Liver (tissue), 8 donors: ENCODE measurements at regions not wholly inside any gene's neighbourhood (a gene's known extent, or its start where the extent isn't known, plus 50 kb on each side); places are given as distances from the start of the nearest gene placed in this dataset.

ENCODE experiments used
- DNase-seq: peaks from one replicate; pipeline ENCODE4 v3.0.0-alpha.2; 2017; ENCODE audit warnings: low spot score
- H3K27ac ChIP-seq, 2 donors: one replicate each; pipeline ENCODE4 v1.7.0; 2013; ENCODE audit warnings: inconsistent platforms in 2 of 2, low read length in 2 of 2, control low read depth in 1 of 2, low read depth in 1 of 2, mild to moderate bottlenecking in 1 of 2
- H3K27me3 ChIP-seq, 4 donors: one replicate each; pipeline versions ENCODE4 v1.6.1 to v1.7.0; 2013; ENCODE audit warnings: low read length in 3 of 4, inconsistent platforms in 1 of 4, mild to moderate bottlenecking in 1 of 4, moderate library complexity in 1 of 4; ENCODE audit not compliant: control insufficient read depth in 4 of 4, insufficient read depth in 4 of 4
- H3K36me3 ChIP-seq, 4 donors: one replicate each; pipeline versions ENCODE4 v1.6.1 to v1.7.0; 2013; ENCODE audit warnings: low read length in 3 of 4, mild to moderate bottlenecking in 3 of 4, low read depth in 1 of 4, moderate library complexity in 1 of 4; ENCODE audit not compliant: control insufficient read depth in 4 of 4, insufficient read depth in 3 of 4
- H3K4me1 ChIP-seq, 4 donors: one replicate each; pipeline versions ENCODE4 v1.6.1 to v1.7.0; 2013; ENCODE audit warnings: low read length in 3 of 4, mild to moderate bottlenecking in 3 of 4, moderate library complexity in 1 of 4; ENCODE audit not compliant: control insufficient read depth in 4 of 4, insufficient read depth in 4 of 4
- H3K4me3 ChIP-seq, 3 donors: one replicate each; pipeline versions ENCODE4 v1.6.1 to v1.7.0; 2013; ENCODE audit warnings: low read length in 3 of 3, control low read depth in 1 of 3, low read depth in 1 of 3, mild to moderate bottlenecking in 1 of 3
- H3K9ac ChIP-seq, 2 donors: one replicate each; pipeline ENCODE4 v1.7.0; 2013; ENCODE audit warnings: low read length in 2 of 2, mild to moderate bottlenecking in 2 of 2, moderate library complexity in 2 of 2, control low read depth in 1 of 2, low read depth in 1 of 2
- H3K9me3 ChIP-seq, 4 donors: one replicate each; pipeline versions ENCODE4 v1.6.1 to v1.7.0; 2013; ENCODE audit warnings: low read length in 3 of 4; ENCODE audit not compliant: control insufficient read depth in 4 of 4
- CTCF ChIP-seq: fragments of 150-350 bp; IDR thresholded peaks from 2 replicates; pipeline ENCODE4 v1.5.1; 2017; ENCODE audit warnings: improper control_type of control experiment, low read depth, low read length; ENCODE audit not compliant: missing input control
- EGR1 ChIP-seq, 2 donors: IDR thresholded peaks; 2 replicates each; pipeline ENCODE4 v1.6.1; 2016 to 2018; ENCODE audit warnings: antibody characterized with exemption in 2 of 2, low read depth in 2 of 2
- FOXA1 ChIP-seq: IDR thresholded peaks from 2 replicates; pipeline ENCODE4 v1.6.1; 2016; ENCODE audit warnings: antibody characterized with exemption
- GABPA ChIP-seq, 2 donors: IDR thresholded peaks in 1 of 2; conservative IDR thresholded peaks in 1 of 2; 2 replicates each; pipeline ENCODE4 v1.6.1; 2016; ENCODE audit warnings: antibody characterized with exemption in 2 of 2, mild to moderate bottlenecking in 1 of 2, moderate library complexity in 1 of 2
- HNF4A ChIP-seq, 2 donors: conservative IDR thresholded peaks; 2 replicates each; pipeline ENCODE4 v1.6.1; 2016; ENCODE audit warnings: antibody characterized with exemption in 2 of 2, mild to moderate bottlenecking in 2 of 2
- JUND ChIP-seq, 2 donors: IDR thresholded peaks; 2 replicates each; pipeline ENCODE4 v1.6.1; 2016; ENCODE audit warnings: antibody characterized with exemption in 2 of 2
- MAX ChIP-seq: IDR thresholded peaks from 2 replicates; pipeline ENCODE4 v1.6.1; 2016; ENCODE audit warnings: antibody characterized with exemption
- NR2F2 ChIP-seq: IDR thresholded peaks from 2 replicates; pipeline ENCODE4 v1.6.1; 2016; ENCODE audit warnings: antibody characterized with exemption
- RAD21 ChIP-seq, 2 donors: IDR thresholded peaks; 2 replicates each; pipeline ENCODE4 v1.6.1; 2016; ENCODE audit warnings: antibody characterized with exemption in 2 of 2, mild to moderate bottlenecking in 2 of 2
- SP1 ChIP-seq: IDR thresholded peaks from 2 replicates; pipeline ENCODE4 v1.6.1; 2018; ENCODE audit warnings: antibody characterized with exemption, mild to moderate bottlenecking
- TAF1 ChIP-seq: conservative IDR thresholded peaks from 2 replicates; pipeline ENCODE4 v1.6.1; 2016; ENCODE audit warnings: antibody characterized with exemption, mild to moderate bottlenecking
- YY1 ChIP-seq: IDR thresholded peaks from 2 replicates; pipeline ENCODE4 v1.6.1; 2016; ENCODE audit warnings: antibody characterized with exemption, mild to moderate bottlenecking
- WGBS: extraction: QIAGEN DNeasy Blood & Tissue Kit; methylation state at CpG from one replicate; pipeline ENCODE4 v1.1.7; 2013; 5-methylcytosine and 5-hydroxymethylcytosine counted together
- TF ChIP-seq, protein P1 (sequence below): IDR thresholded peaks from 2 replicates; pipeline ENCODE4 v1.6.1; 2016; ENCODE audit warnings: antibody characterized with exemption
- TF ChIP-seq, protein P2 (sequence below): IDR thresholded peaks from 2 replicates; pipeline ENCODE4 v1.6.1; 2016; ENCODE audit warnings: antibody characterized with exemption, mild to moderate bottlenecking
- donor health status: healthy.
- donor health status: healthy.
- donor health status: healthy.
- donor health status: healthy.
- donor health status: healthy.

- no peaks in the 10 kb centered on the region for H3K9me3 ChIP-seq
- H3K27me3 ChIP-seq, result no peaks in the 10 kb centered on the region
- H3K9ac ChIP-seq, result no peak overlapping the region
- no peak overlapping the region for H3K4me3 ChIP-seq
- H3K27ac ChIP-seq, result no peak overlapping the region
- no peaks in the 10 kb centered on the region for H3K36me3 ChIP-seq
- TF ChIP-seq, protein P1, sequence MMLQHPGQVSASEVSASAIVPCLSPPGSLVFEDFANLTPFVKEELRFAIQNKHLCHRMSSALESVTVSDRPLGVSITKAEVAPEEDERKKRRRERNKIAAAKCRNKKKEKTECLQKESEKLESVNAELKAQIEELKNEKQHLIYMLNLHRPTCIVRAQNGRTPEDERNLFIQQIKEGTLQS, result no peak
- TF ChIP-seq CTCF (no peak), YY1 (no peak), JUND (IDR thresholded peaks at IDR 0.05) (no peak), TAF1 (no peak), SP1 (peak; percentile 22), FOXA1 (no peak), EGR1 (IDR thresholded peaks at IDR 0.05; ENCODE audit: low read depth in 2 of 2) (no peak), HNF4A (conservative IDR thresholded peaks at IDR 0.05) (peak; percentile 17 to 53), MAX (no peak)
- TF ChIP-seq, protein P2, sequence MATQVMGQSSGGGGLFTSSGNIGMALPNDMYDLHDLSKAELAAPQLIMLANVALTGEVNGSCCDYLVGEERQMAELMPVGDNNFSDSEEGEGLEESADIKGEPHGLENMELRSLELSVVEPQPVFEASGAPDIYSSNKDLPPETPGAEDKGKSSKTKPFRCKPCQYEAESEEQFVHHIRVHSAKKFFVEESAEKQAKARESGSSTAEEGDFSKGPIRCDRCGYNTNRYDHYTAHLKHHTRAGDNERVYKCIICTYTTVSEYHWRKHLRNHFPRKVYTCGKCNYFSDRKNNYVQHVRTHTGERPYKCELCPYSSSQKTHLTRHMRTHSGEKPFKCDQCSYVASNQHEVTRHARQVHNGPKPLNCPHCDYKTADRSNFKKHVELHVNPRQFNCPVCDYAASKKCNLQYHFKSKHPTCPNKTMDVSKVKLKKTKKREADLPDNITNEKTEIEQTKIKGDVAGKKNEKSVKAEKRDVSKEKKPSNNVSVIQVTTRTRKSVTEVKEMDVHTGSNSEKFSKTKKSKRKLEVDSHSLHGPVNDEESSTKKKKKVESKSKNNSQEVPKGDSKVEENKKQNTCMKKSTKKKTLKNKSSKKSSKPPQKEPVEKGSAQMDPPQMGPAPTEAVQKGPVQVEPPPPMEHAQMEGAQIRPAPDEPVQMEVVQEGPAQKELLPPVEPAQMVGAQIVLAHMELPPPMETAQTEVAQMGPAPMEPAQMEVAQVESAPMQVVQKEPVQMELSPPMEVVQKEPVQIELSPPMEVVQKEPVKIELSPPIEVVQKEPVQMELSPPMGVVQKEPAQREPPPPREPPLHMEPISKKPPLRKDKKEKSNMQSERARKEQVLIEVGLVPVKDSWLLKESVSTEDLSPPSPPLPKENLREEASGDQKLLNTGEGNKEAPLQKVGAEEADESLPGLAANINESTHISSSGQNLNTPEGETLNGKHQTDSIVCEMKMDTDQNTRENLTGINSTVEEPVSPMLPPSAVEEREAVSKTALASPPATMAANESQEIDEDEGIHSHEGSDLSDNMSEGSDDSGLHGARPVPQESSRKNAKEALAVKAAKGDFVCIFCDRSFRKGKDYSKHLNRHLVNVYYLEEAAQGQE, result no peak
- H3K4me1 ChIP-seq, result peaks cover 0 to 4% (median 2%) of the 10 kb centered on the region in 4 donors
- no peak for DNase-seq
Observed at GRCh38 chr14:58770491-58770982, 132.8 kb downstream of the DACT1 start.

GRCh38 chr14:58771016-58771415 lies 133.3 kb downstream of the DACT1 start:
- no peak overlapping the region for H3K9ac ChIP-seq
- TF ChIP-seq, protein P1, result no peak
- TF ChIP-seq TAF1 (no peak), GABPA (IDR thresholded peaks at IDR 0.05 in 1 of 2, conservative IDR thresholded peaks at IDR 0.05 in 1 of 2) (no peak), JUND (IDR thresholded peaks at IDR 0.05) (no peak), NR2F2 (no peak), MAX (no peak), RAD21 (IDR thresholded peaks at IDR 0.05) (no peak), EGR1 (IDR thresholded peaks at IDR 0.05; ENCODE audit: low read depth in 2 of 2) (no peak)
- TF ChIP-seq, protein P2, result no peak
- peaks cover 0 to 4% (median 2%) of the 10 kb centered on the region in 4 donors for H3K4me1 ChIP-seq
- no peaks in the 10 kb centered on the region for H3K9me3 ChIP-seq
- WGBS, result 88% methylated on average over 6 of the region's 6 CpGs
- H3K36me3 ChIP-seq, result no peaks in the 10 kb centered on the region
- H3K4me3 ChIP-seq, result no peak overlapping the region
- no peaks in the 10 kb centered on the region for H3K27me3 ChIP-seq
- no peak overlapping the region for H3K27ac ChIP-seq
- DNase-seq, result no peak
